ENCODE measurements at regions not wholly inside any gene's neighbourhood (a gene's known extent, or its start where the extent isn't known, plus 50 kb on each side); places are given as distances from the start of the nearest gene placed in this dataset.

- no peak for DNase-seq (ENCODE audit: low read depth)
- H3K4me3 ChIP-seq (ENCODE audit: low read length) = no peak overlapping the region
- TF ChIP-seq CTCF (IDR thresholded peaks at IDR 0.05; ENCODE audit: insufficient read depth, low read depth, low read length, missing control alignments) = no peak
Observed at GRCh38 chr9:135254176-135255032, 166.9 kb downstream of the OLFM1 start.

GRCh38 chr9:135255033-135255840 is 167.8 kb downstream of the OLFM1 start:
- H3K4me3 ChIP-seq (ENCODE audit: low read length) = no peak overlapping the region
- no peak for TF ChIP-seq CTCF (IDR thresholded peaks at IDR 0.05; ENCODE audit: insufficient read depth, low read depth, low read length, missing control alignments)
- no peak for DNase-seq (ENCODE audit: low read depth)

GRCh38 chr9:135255841-135256580 is 168.5 kb downstream of the OLFM1 start:
- TF ChIP-seq CTCF (IDR thresholded peaks at IDR 0.05; ENCODE audit: insufficient read depth, low read depth, low read length, missing control alignments) = no peak
- H3K4me3 ChIP-seq (ENCODE audit: low read length) = no peak overlapping the region
- DNase-seq (ENCODE audit: low read depth) = no peak

- no peak overlapping the region for H3K4me3 ChIP-seq (ENCODE audit: low read length)
- no peak for TF ChIP-seq CTCF (IDR thresholded peaks at IDR 0.05; ENCODE audit: insufficient read depth, low read depth, low read length, missing control alignments)
- no peak for DNase-seq (ENCODE audit: low read depth)
Observed at GRCh38 chr9:135256581-135257354, 169.3 kb downstream of the OLFM1 start.

- DNase-seq (ENCODE audit: low read depth) = no peak
- H3K4me3 ChIP-seq (ENCODE audit: low read length) = no peak overlapping the region
- TF ChIP-seq CTCF (IDR thresholded peaks at IDR 0.05; ENCODE audit: insufficient read depth, low read depth, low read length, missing control alignments) = no peak
Observed at GRCh38 chr9:135258461-135258860, 171.0 kb downstream of the OLFM1 start.

GRCh38 chr9:135259273-135259672 is 171.8 kb downstream of the OLFM1 start:
- no peak for TF ChIP-seq CTCF (IDR thresholded peaks at IDR 0.05; ENCODE audit: insufficient read depth, low read depth, low read length, missing control alignments)
- no peak overlapping the region for H3K4me3 ChIP-seq (ENCODE audit: low read length)
- DNase-seq (ENCODE audit: low read depth) = no peak

Measured in epithelial cell of esophagus (primary cell).